Prostate gland (tissue), 2 donors: ENCODE measurements at regions not wholly inside any gene's neighbourhood (a gene's known extent, or its start where the extent isn't known, plus 50 kb on each side); places are given as distances from the start of the nearest gene placed in this dataset.

Experiments
- DNase-seq: peaks from one replicate; pipeline ENCODE4 v3.0.0-alpha.2; 2019; ENCODE audit warnings: low spot score
- H3K27ac ChIP-seq, 2 donors: fragments of 200-600 bp; sonication (generic); 2 replicates each; pipeline ENCODE4 v1.5.1; 2017 to 2019
- H3K27me3 ChIP-seq: fragments of 200-600 bp; sonication (generic); replicated peaks from 2 replicates; pipeline ENCODE4 v1.5.1; 2019; ENCODE audit not compliant: insufficient read depth
- H3K36me3 ChIP-seq, 2 donors: fragments of 200-600 bp; sonication (generic); 1 replicate in 1 of 2; 2 replicates in 1 of 2; pipeline versions ENCODE4 v1.5.1 to v1.8.1; 2017 to 2019
- H3K4me1 ChIP-seq: fragments of 200-600 bp; sonication (generic); replicated peaks from 2 replicates; pipeline ENCODE4 v1.5.1; 2019
- H3K4me3 ChIP-seq, 2 donors: fragments of 200-600 bp; sonication (generic); 2 replicates each; pipeline ENCODE4 v1.5.1; 2017 to 2019
- H3K9me3 ChIP-seq: fragments of 200-600 bp; sonication (generic); 2 replicates; pipeline ENCODE4 v1.5.1; 2017
- CTCF ChIP-seq, 4 experiments: fragments of 200-600 bp in 2 of 4; fragments of 450-650 bp in 2 of 4; sonication (generic) in 2 of 4; IDR thresholded peaks; 1 replicate in 3 of 4; 2 replicates in 1 of 4; pipeline ENCODE4 v1.5.1; 2016 to 2019; ENCODE audit warnings: antibody characterized with exemption in 4 of 4, mild to moderate bottlenecking in 2 of 4, moderate library complexity in 2 of 4
- POLR2A ChIP-seq: fragments of 450-650 bp; IDR thresholded peaks from one replicate; pipeline ENCODE4 v1.6.1; 2016; ENCODE audit warnings: antibody characterized with exemption, mild to moderate bottlenecking
- POLR2AphosphoS5 ChIP-seq: sonication (generic); formaldehyde crosslinking; IDR thresholded peaks from one replicate; pipeline ENCODE4 v1.6.1; 2017; ENCODE audit warnings: antibody characterized with exemption
- WGBS: methylation state at CpG from one replicate; pipeline ENCODE4 v1.1.5; 2018; 5-methylcytosine and 5-hydroxymethylcytosine counted together
- intact Hi-C: fragments of 100-400 bp; cut with DNase I; formaldehyde crosslinking; loops from one replicate; pipeline ENCODE4 v1.14.2; 2022

GRCh38 chr11:129611661-129612446, 203.8 kb upstream of the TMEM45B start:
- DNase-seq, result peak; percentile 33
- H3K36me3 ChIP-seq, result no peaks in the 10 kb centered on the region
- intact Hi-C loops, result no loop called here
- H3K9me3 ChIP-seq, result no peaks in the 10 kb centered on the region
- no peak for TF ChIP-seq POLR2A
- TF ChIP-seq CTCF (IDR thresholded peaks at IDR 0.05), result no peak
- TF ChIP-seq POLR2AphosphoS5, result no peak
- H3K27ac ChIP-seq, result no peak overlapping the region
- WGBS, result 47% methylated on average over 17 of the region's 17 CpGs
- H3K4me1 ChIP-seq, result no peaks in the 10 kb centered on the region
- no peaks in the 10 kb centered on the region for H3K27me3 ChIP-seq
- no peak overlapping the region for H3K4me3 ChIP-seq

- WGBS, result 27% methylated on average over 8 of the region's 8 CpGs
- intact Hi-C loops, result no loop called here
Observed at GRCh38 chr11:129612447-129612961, 203.1 kb upstream of the TMEM45B start.

GRCh38 chr11:129613071-129613470, 202.6 kb upstream of the TMEM45B start:
- Histone ChIP-seq H3K4me3 (no peak overlapping the region), H3K27ac (no peak overlapping the region), H3K27me3 (no peaks in the 10 kb centered on the region), H3K9me3 (no peaks in the 10 kb centered on the region), H3K36me3 (no peaks in the 10 kb centered on the region), H3K4me1 (no peaks in the 10 kb centered on the region)
- 88% methylated on average over 3 of the region's 3 CpGs for WGBS
- intact Hi-C loops, result no loop called here
- DNase-seq, result no peak
- TF ChIP-seq POLR2AphosphoS5 (no peak), POLR2A (no peak), CTCF (IDR thresholded peaks at IDR 0.05) (no peak)

More at GRCh38 chr11:129612447-129612961, 203.1 kb upstream of the TMEM45B start:
- Histone ChIP-seq H3K4me3 (no peak overlapping the region), H3K4me1 (no peaks in the 10 kb centered on the region), H3K27ac (no peak overlapping the region), H3K9me3 (no peaks in the 10 kb centered on the region), H3K36me3 (no peaks in the 10 kb centered on the region), H3K27me3 (no peaks in the 10 kb centered on the region)
- no peak for TF ChIP-seq POLR2AphosphoS5
- no peak for TF ChIP-seq POLR2A
- no peak for TF ChIP-seq CTCF (IDR thresholded peaks at IDR 0.05)
- DNase-seq, result no peak

GRCh38 chr11:129614256-129614944, 201.2 kb upstream of the TMEM45B start:
- no peak for DNase-seq
- no peaks in the 10 kb centered on the region for H3K4me1 ChIP-seq
- H3K27ac ChIP-seq, result no peak overlapping the region
- no peaks in the 10 kb centered on the region for H3K36me3 ChIP-seq
- H3K4me3 ChIP-seq, result no peak overlapping the region
- intact Hi-C loops, result no loop called here
- no peak for TF ChIP-seq CTCF (IDR thresholded peaks at IDR 0.05)
- TF ChIP-seq POLR2AphosphoS5, result no peak
- TF ChIP-seq POLR2A, result no peak
- H3K9me3 ChIP-seq, result no peaks in the 10 kb centered on the region
- 87% methylated on average over 11 of the region's 11 CpGs for WGBS
- H3K27me3 ChIP-seq, result no peaks in the 10 kb centered on the region
